ENCODE measurements at regions not wholly inside any gene's neighbourhood (a gene's known extent, or its start where the extent isn't known, plus 50 kb on each side); places are given as distances from the start of the nearest gene placed in this dataset.

GRCh38 chr12:69170293-69170692, 69.1 kb upstream of the CPSF6 start:
- H3K4me3 ChIP-seq (ENCODE audit: insufficient read depth, low read depth, low read length), result no peak overlapping the region
- no peak overlapping the region for H3K9ac ChIP-seq (ENCODE audit: low read length)
- Mint-ChIP-seq H3K4me1 (ENCODE audit: low read depth, unreplicated experiment) (no peaks in the 10 kb centered on the region), H3K27me3 (ENCODE audit: low read depth, unreplicated experiment) (peaks cover 2% of the 10 kb centered on the region), H3K4me3 (ENCODE audit: unreplicated experiment) (no peak overlapping the region), H3K9me3 (ENCODE audit: unreplicated experiment) (peaks cover 4% of the 10 kb centered on the region), H3K27ac (ENCODE audit: unreplicated experiment) (peak overlapping the region; percentile 34), H3K36me3 (ENCODE audit: low read depth, unreplicated experiment) (peaks cover 2% of the 10 kb centered on the region)
- no peaks in the 10 kb centered on the region for H3K79me2 ChIP-seq (ENCODE audit: insufficient read depth, low read length)
- H3K4me1 ChIP-seq (ENCODE audit: insufficient read depth, low read length), result no peaks in the 10 kb centered on the region
- no peaks in the 10 kb centered on the region for H4K20me1 ChIP-seq (ENCODE audit: insufficient read depth, low read length)
- no peaks in the 10 kb centered on the region for H3K9me3 ChIP-seq (ENCODE audit: insufficient read depth, low read depth, low read length)
- H2AFZ ChIP-seq (ENCODE audit: low read depth, low read length), result no peak overlapping the region
- H3K36me3 ChIP-seq (ENCODE audit: insufficient read depth, low read length), result no peaks in the 10 kb centered on the region
- FAIRE-seq (no peak), DNase-seq (ENCODE audit: low read depth) (no peak)
- no peak overlapping the region for H3K27ac ChIP-seq (ENCODE audit: low read depth, low read length)
- H3K27me3 ChIP-seq (ENCODE audit: insufficient read depth, low read length), result no peaks in the 10 kb centered on the region
- H3K4me2 ChIP-seq (ENCODE audit: low read length), result no peak overlapping the region
- TF ChIP-seq, protein P1, sequence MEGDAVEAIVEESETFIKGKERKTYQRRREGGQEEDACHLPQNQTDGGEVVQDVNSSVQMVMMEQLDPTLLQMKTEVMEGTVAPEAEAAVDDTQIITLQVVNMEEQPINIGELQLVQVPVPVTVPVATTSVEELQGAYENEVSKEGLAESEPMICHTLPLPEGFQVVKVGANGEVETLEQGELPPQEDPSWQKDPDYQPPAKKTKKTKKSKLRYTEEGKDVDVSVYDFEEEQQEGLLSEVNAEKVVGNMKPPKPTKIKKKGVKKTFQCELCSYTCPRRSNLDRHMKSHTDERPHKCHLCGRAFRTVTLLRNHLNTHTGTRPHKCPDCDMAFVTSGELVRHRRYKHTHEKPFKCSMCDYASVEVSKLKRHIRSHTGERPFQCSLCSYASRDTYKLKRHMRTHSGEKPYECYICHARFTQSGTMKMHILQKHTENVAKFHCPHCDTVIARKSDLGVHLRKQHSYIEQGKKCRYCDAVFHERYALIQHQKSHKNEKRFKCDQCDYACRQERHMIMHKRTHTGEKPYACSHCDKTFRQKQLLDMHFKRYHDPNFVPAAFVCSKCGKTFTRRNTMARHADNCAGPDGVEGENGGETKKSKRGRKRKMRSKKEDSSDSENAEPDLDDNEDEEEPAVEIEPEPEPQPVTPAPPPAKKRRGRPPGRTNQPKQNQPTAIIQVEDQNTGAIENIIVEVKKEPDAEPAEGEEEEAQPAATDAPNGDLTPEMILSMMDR (IDR thresholded peaks at IDR 0.05; ENCODE audit: insufficient read depth, low read depth, low read length), result no peak
- no peak for TF ChIP-seq EZH2 (IDR thresholded peaks at IDR 0.05; ENCODE audit: insufficient read depth, low read length)

- Mint-ChIP-seq H3K27ac (ENCODE audit: unreplicated experiment) (no peak overlapping the region), H3K36me3 (ENCODE audit: low read depth, unreplicated experiment) (peaks cover 2% of the 10 kb centered on the region), H3K4me1 (ENCODE audit: low read depth, unreplicated experiment) (no peaks in the 10 kb centered on the region), H3K4me3 (ENCODE audit: unreplicated experiment) (no peak overlapping the region), H3K27me3 (ENCODE audit: low read depth, unreplicated experiment) (peaks cover 2% of the 10 kb centered on the region), H3K9me3 (ENCODE audit: unreplicated experiment) (peaks cover 4% of the 10 kb centered on the region)
- no peak overlapping the region for H3K4me2 ChIP-seq (ENCODE audit: low read length)
- TF ChIP-seq, protein P1 (IDR thresholded peaks at IDR 0.05; ENCODE audit: insufficient read depth, low read depth, low read length), result no peak
- TF ChIP-seq EZH2 (IDR thresholded peaks at IDR 0.05; ENCODE audit: insufficient read depth, low read length), result no peak
- FAIRE-seq (no peak), DNase-seq (ENCODE audit: low read depth) (no peak)
- H3K79me2 ChIP-seq (ENCODE audit: insufficient read depth, low read length), result no peaks in the 10 kb centered on the region
- no peak overlapping the region for H2AFZ ChIP-seq (ENCODE audit: low read depth, low read length)
- no peaks in the 10 kb centered on the region for H3K4me1 ChIP-seq (ENCODE audit: insufficient read depth, low read length)
- no peaks in the 10 kb centered on the region for H3K36me3 ChIP-seq (ENCODE audit: insufficient read depth, low read length)
- no peak overlapping the region for H3K27ac ChIP-seq (ENCODE audit: low read depth, low read length)
- no peak overlapping the region for H3K4me3 ChIP-seq (ENCODE audit: insufficient read depth, low read depth, low read length)
- no peaks in the 10 kb centered on the region for H3K27me3 ChIP-seq (ENCODE audit: insufficient read depth, low read length)
- H3K9ac ChIP-seq (ENCODE audit: low read length), result no peak overlapping the region
- H3K9me3 ChIP-seq (ENCODE audit: insufficient read depth, low read depth, low read length), result no peaks in the 10 kb centered on the region
- H4K20me1 ChIP-seq (ENCODE audit: insufficient read depth, low read length), result no peaks in the 10 kb centered on the region
These were observed 67.5 kb upstream of the CPSF6 start for GRCh38 chr12:69171881-69172280.

GRCh38 chr12:69172491-69172890, 66.9 kb upstream of the CPSF6 start:
- no peak overlapping the region for H3K27ac ChIP-seq (ENCODE audit: low read depth, low read length)
- H3K4me1 ChIP-seq (ENCODE audit: insufficient read depth, low read length), result no peaks in the 10 kb centered on the region
- FAIRE-seq (no peak), DNase-seq (ENCODE audit: low read depth) (no peak)
- H2AFZ ChIP-seq (ENCODE audit: low read depth, low read length), result no peak overlapping the region
- no peaks in the 10 kb centered on the region for H3K4me1 Mint-ChIP-seq (ENCODE audit: low read depth, unreplicated experiment)
- H3K9ac ChIP-seq (ENCODE audit: low read length), result no peak overlapping the region
- TF ChIP-seq EZH2 (IDR thresholded peaks at IDR 0.05; ENCODE audit: insufficient read depth, low read length), result no peak
- TF ChIP-seq, protein P1 (IDR thresholded peaks at IDR 0.05; ENCODE audit: insufficient read depth, low read depth, low read length), result no peak
- H3K4me2 ChIP-seq (ENCODE audit: low read length), result no peak overlapping the region
- peaks cover 2% of the 10 kb centered on the region for H3K27me3 Mint-ChIP-seq (ENCODE audit: low read depth, unreplicated experiment)
- peaks cover 2% of the 10 kb centered on the region for H3K36me3 Mint-ChIP-seq (ENCODE audit: low read depth, unreplicated experiment)
- peaks cover 4% of the 10 kb centered on the region for H3K9me3 Mint-ChIP-seq (ENCODE audit: unreplicated experiment)
- H3K4me3 Mint-ChIP-seq (ENCODE audit: unreplicated experiment), result no peak overlapping the region
- no peaks in the 10 kb centered on the region for H4K20me1 ChIP-seq (ENCODE audit: insufficient read depth, low read length)
- H3K79me2 ChIP-seq (ENCODE audit: insufficient read depth, low read length), result no peaks in the 10 kb centered on the region
- no peak overlapping the region for H3K4me3 ChIP-seq (ENCODE audit: insufficient read depth, low read depth, low read length)
- no peaks in the 10 kb centered on the region for H3K9me3 ChIP-seq (ENCODE audit: insufficient read depth, low read depth, low read length)
- H3K36me3 ChIP-seq (ENCODE audit: insufficient read depth, low read length), result no peaks in the 10 kb centered on the region
- no peak overlapping the region for H3K27ac Mint-ChIP-seq (ENCODE audit: unreplicated experiment)
- H3K27me3 ChIP-seq (ENCODE audit: insufficient read depth, low read length), result no peaks in the 10 kb centered on the region
